NCI-H2029 treated with DMSO at 0.1 percent for 48 hours (cell line): ENCODE measurements at regions not wholly inside any gene's neighbourhood (a gene's known extent, or its start where the extent isn't known, plus 50 kb on each side); places are given as distances from the start of the nearest gene placed in this dataset.

Source experiments
- DNase-seq: peaks from one replicate; lab custom pipeline; 2025; lab: John Stamatoyannopoulos, UW

DNA sequence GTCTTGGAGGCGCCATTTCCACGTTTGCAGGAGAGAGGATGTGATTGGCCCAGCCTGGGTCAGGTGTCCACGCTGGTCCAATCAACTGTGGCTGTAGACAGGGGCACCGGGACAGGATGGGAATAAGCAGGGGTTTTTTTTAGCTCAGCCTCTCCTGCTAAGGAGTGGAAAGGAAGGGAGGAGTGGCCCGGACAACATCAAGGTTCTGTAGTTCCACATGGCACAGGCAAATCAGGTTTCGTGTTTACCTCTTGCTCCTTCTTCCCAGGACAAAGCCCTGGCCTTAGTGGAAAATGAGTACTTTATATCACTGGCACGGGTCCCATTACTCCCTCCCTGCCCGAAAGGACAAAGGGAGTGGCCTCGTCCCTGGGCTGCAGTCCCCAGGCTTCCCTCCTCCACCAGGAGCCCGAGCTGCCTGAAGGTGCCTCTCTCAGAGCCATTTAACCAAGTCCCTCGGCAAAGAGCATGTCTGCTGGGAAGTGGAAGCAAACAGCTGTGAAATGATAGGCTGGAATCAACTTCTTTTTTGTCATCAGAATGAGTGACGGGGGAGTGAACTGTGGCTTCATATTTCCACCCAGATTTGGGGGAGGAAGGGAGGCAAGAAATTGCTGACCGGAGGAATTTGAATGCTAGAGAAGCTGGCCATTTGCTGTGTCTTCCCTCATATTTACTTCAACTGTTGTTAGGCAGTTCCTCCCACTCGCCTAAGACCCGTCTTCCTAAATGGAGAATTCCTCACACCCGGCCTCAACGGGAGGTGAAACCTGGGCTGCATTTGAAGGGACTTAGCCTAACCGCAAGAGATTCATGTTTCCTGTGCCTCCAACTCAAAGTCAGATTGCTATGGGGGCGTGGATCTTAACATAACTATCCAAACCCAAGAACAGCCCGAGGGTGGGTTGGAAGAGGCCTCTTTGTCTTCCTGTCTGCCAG, 84.9 kb upstream of the SLC44A3 start:
- DNase-seq: no peak

DNA sequence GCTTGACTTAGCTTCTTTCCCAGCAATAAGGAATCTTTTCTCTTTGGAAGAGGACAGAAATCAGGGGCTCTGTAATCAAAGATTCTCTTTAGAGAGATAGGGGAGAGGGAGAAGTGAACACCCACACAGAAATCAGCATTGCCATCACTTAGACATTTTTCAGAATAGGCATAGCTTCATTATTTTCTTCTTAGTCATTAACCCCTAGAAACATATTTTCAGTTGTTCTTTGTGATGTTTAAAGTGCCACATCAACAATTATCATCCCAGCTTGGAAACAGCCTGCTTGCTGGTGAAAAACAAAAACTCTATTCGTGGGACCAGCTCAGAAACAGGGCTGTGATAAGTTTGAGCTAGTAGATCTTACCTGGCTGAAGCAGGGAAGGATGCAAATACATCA, 88.3 kb upstream of the SLC44A3 start:
- no peak for DNase-seq

DNA sequence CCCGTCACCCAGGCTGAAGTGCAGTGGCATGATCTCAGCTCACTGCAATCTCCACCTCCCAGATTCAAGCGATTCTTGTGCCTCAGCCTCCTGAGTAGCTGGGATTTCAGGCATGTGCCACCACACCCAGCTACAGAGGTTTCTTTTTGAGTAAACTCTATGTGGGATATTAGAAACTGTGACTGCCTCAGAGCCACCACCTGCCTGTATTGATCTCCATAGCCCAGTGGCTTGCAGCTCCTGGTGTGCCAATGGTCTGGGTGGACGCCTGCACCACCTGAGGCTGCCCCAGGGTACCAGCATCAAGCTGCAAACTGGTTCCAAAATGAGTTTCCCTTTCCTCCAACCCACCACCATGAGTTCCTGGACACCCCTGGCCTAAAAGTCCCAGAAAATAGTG, 89.7 kb upstream of the SLC44A3 start:
- no peak for DNase-seq

DNA sequence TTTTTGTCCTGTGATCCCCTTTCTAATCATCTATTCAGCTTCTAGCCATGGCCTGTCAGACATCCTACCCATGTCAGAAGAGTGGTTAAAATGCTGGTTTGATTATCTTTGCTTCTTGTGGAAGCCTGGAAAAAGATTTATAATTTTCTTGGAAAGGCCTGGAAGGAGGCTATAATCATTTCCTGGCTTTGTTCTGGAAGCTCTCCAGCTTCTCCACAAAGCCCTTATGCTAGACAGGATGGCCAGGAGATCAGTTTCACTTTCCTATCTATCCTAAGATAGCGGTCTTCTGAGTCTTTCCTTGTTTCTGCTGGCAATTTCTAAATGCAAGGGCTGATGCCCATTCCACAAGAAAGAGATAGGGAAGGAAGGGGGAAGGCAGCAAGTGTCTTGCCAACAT, 90.9 kb upstream of the SLC44A3 start:
- DNase-seq: no peak

DNA sequence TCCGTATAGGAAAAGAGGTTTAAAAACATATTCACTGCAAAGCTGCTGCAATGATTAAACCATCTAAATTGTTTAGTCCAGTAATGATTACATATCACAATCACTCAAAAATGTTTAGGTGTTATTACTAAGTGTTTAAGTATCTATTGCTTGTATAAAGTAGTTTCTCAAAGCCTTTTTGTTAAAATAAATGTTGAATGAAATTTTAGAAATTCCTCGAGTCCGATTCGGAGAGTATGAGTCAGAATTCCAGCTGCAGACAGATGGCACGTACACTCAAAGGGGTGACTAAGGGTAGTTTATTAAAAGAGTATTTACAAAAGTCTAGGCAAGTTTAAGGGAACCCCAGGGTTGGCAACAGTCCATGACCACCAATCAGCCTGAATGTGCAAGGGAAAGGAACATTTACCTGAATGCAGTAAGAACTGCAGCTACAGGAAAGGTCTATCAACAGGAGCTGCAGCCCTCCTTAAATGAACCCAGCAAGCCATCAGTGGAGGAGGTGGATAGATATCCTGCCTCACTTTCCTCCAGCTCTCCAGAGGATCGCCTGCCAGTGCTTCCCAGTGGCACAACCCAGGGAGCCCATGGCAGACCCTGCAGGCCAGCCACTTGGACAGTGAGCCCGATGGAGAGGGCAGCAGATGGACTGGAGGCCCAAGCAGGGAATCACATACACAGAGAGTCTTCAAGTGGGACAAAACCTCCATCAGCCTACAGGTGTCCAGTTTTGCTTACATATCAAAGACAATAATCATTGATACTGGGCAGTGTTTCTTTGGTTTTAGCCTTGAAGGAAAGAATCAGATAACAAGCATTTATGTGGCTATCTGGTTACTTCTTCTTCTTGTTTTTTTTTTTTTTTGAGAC, 92.1 kb upstream of the SLC44A3 start:
- no peak for DNase-seq

DNA sequence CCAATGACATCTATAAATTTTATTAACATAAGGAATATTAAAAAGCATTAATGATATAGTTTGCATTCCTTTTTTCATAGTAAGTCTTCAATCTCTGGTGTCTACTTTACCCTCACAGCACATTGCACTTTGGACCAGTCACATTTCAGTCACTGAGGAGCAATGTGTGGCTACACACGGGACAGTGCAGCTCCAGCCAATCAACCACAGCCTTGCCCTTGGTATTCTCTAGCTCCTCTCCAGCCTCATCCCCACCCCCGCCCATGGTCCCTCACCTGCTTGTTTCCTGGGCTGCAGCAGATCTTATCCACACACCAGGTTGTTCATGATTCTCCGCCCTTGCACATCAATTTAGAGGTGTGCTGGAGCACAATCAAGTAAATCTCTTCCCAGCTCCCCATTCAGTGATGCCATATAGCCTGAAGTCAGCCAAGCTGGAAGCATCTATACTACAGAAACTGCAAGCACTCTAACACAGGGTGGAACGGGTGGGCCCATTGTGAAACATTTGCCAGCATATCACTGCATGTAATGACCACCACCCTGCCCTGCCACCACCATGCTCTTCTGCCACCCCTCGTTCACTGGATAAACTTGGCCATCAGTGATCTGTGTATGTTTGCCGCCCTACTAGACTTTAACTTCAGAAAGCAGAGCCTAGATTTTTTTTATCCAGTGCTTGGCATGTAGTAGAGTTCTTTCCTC, 93.0 kb upstream of the SLC44A3 start:
- DNase-seq: no peak

DNA sequence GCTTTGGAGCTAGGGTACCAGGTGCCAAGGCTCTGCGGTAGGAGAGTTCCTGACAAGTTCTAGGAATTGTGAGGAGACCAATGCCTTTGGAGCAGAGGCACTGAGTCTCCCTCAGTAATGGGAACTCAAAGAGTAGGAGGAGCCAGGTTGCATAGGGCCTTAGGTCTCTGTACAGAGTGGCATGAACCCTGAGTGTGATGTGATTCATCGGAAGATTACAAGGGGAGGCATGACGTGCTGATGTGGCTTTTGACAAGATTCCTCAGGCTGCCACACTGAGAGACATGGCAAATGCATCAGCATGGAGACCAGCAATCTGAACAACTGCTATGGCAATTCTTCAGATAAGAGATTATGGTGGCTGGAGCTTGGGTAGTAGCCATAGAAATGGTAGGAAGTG, 94.6 kb upstream of the SLC44A3 start:
- no peak for DNase-seq

DNA sequence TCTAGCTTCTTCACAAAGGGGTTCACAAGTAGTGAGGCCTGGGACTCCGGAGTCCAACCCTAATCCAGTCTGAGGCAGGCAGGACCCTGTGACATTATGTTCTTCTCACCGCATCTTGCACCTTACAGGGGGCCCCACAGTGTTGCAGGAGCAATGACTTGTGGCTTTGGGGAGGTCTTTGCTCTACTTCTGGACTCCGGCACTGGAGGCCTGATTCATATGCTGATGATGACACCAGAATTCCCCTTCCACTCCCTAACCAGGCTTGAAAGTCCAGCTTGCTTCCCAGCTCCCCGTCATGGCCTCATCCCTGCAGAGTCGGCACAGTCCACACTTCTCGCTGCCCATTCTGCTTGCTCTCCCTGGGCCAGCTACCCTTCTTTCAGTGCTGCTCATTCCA, 96.3 kb upstream of the SLC44A3 start:
- DNase-seq: no peak

DNA sequence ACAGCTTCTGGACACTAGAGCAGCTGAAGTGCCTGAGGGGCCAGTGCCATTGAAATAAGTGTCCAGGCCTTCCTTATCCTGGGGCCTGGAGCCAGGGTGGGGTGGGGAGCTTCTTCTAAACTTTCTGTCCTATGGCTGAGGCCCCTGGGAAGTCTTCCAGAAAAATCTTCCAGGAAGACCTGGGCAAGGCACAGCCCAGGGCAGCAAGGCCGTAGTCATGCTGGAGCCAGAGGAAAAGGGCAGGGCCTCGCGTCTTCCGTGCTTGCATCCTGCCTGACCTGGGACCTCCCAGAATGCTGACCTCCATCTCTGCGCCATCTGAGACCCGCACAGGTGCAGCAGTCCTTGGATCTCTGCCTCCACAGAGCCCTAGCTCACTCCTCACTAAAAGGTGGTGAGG, 96.7 kb upstream of the SLC44A3 start:
- DNase-seq: no peak

DNA sequence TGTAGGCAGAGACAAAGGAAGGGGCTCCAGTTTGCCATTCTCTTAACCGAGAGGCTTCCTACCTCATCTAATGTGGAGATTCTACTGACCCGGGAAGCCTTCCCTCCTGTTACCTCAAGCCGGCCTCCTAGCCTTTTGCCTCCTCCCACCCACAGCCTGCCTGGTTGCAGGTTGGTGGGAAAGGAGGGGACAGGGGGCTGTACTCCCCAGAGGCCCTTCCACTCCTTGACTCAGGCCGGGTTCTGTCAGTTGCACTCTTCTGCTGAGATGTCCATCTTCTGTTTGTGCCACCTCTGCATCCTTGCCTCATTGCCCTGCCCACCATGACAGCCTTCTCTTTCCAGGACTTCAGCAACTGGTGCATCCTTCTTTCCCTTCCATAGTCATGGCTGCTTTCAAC, 98.0 kb upstream of the SLC44A3 start:
- DNase-seq: no peak

DNA sequence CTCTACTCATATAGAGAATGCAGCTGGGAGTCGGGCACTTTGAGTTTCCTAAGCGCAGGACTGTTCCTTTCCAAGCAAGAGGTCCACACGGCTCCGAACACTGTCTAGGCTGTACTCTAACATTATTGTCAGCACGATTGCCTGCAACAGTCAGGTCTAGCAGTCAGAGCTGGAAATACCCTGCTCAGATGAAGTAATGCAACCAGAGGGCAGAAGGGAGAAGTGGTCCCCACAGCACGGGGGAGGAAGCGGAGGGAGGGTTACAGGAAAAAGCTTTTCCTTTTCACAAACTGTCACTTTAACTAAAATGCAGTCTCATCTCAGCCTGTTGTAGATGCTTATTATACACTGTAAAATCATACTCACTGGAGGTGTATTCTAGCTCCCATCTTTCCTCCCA, 98.9 kb upstream of the SLC44A3 start:
- DNase-seq: no peak

DNA sequence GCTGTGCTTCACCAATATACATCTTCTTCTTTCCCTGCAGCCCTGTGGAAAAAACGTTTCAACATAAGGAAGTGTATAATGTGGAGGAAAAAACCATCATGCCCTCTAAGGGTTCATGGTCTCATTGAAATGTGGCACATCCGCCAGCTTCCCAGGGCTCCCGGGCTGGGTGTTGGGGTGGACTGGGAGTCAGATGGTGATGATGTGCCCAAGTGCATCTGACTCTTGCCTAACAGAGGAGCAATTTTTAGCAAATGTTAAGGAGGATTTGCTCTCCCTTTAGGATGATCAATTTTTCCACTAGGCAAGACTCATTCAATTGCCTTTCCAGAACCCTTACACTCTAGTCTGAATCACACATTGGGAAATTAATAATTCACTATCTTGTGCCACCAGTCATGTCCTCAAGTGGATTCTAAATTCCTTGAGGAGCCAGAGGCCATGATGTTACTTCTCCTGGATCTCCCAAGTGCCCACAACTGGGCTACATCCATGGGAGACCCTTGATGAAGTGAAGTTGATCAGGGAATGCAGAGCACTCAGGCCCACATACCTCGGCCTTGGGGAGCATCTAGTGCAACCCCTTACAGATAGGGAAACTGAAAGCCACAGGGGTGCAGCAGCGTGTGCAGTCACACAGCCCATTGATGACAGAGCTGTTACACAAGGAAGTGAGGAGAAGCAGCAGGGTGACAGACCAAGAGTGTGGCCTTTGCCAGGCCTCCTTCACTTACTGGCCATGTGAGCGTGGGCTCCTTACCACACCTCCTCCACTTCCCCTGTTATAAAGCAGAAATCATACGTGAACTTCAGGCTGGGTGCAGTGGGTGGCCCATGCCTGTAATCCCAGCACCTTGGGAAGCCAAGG, 100.0 kb upstream of the SLC44A3 start:
- no peak for DNase-seq

DNA sequence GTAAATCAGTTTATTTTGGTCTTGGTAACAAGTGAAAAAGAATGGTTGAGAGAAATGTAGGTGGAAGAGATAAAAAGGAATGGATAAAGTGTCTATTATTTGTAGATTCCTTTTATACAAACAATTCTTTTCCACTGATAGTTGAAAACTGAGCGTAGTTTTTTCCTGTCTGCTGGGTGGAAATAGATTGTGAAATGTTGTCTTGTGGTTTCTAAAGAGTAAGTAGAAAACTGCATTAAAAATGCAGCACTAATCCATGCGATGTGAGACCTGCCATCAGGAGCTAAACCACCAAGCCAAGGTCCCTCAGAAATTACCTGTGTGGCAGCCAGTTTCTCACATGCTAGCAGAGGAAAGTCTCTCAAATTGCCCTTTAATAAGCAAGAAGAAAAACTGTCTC, 103.2 kb upstream of the SLC44A3 start:
- DNase-seq: no peak

DNA sequence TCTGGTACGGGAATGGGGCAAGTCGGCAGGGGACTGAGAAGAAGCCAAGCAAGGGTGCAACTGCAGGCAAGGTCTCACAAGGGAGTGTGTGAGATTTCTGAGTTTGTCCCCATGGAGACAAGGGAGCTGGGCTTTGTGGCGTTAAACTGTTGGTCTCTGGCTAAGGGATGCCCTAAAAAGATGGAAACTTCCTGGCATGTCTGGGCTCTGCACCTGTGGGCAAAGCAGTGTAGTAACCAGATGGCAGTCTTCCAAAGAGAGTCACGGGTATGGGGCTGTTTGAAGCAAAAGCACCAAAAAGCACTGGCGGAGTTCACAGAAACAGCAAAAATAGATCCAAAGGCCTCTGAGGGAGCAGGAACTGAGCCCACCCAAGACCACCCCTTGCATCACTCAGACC, 104.8 kb upstream of the SLC44A3 start:
- DNase-seq: no peak

DNA sequence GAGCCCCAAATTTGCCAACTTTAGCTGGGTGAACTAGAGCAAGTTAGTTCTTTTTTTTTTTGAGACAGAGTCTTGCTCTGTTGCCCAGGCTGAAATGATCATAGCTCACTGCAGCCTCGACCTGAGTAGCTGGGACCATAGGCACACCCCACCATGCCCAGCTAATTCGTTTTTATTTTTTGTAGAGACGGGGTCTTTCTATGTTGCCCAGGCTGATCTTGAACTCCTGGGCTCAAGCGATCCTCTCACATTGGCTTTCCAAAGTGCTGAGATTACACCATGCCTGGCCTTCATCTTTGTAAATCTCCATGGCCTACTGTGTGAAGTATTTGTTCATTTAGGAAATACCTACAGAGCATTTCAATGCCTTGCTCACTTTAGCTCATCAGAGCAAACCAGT, 105.6 kb upstream of the SLC44A3 start:
- DNase-seq: no peak

DNA sequence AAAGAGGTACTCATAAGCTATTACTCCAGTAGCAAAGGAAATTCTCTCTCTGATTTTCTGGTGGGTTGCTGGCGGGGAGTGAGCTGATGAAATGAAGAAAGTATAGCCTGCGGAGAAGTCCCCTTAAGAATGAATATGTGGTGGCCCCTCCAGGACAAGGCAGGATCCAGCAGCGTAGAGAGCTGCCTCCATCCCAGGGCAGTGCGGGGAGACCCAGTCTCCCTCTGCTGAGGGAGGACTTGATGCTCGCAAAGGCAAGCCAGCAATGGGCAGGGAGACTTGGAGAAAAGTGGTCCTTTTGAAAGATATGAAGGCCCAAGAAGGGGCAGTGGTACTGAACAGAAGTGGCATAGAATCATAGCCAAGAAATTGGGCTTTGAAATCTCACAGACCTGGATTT, 106.0 kb upstream of the SLC44A3 start:
- no peak for DNase-seq

DNA sequence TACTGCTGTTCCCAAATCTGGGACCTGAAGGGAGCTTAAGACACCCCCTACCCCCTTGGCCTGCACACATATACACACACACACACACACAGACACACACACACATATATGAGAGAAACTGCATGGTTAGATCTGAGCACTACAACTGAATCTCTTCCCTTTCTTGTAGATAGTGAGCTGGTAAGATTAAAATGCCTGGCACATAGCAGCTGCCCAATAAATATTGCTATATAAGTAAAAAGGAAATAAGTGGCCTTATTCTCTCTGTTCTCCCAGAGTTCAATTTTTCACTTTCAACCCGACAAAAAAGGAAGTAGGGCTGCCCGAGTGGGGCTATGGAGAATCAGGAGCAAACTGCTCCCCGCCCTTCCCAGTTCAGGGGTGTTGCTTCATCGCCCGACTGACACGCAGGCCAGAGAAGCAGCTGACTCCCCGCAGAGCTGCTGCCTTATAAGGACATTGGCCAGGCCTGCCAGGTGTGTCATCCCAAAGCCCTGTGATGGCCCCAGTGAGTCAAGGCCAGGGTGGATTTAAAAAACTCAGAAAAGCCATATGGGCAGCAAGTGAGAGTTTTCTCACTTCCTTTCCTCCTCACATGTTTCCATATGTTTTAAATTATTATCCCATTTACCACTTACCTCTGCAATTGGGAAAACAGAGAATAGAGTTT, 106.5 kb upstream of the SLC44A3 start:
- DNase-seq: no peak

DNA sequence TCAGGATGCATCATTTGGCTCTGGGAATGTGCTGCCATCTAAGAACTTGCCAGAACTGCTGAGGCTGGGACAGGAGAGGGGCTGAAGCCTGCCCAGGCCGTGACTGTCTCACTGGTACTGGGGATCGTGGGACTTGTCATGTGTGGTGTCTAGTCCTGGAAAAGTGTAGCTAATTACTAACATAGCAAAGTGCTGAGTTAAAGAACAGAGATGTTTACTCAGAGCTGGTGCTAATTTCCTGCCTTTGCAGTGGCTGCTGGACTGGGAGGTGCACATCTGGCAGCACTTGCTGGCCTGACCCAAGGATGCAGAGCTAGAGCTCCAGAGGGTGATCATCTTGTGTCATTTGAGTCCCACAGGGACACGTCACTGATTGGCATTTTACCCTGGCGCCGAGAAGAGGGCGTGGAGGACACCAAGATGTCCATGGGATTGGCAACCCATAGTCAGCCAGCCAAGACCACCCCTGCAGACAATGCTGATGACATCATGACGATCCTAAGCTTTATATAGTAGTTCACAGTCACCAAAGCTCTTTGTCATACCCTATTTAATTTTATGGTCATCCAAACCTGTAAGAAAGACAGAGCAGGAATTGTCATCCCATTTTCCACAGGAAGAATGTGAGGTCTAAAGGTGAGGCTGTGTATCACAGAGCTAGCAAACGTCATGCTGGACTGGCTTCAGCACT, 110.1 kb upstream of the SLC44A3 start:
- DNase-seq: no peak

DNA sequence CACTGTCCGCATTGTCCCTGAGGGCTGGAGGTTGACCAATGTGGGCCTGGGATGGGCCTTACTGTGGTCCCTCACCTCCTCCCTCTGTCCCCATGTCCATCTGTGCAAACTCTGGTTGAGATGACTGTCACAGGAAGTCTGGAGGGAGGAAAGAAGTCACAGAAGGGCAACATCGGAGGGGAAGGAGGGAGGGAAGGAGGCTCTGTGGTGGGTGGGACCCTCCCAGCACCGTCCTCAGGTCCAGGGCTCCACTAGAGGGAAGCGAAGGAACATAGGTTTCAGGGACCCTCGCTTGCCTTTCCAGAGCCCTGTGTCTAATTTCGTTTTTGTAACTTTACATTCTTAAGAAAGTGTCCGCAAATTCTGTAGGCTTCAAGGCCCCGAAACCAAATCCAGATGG, 111.3 kb upstream of the SLC44A3 start:
- DNase-seq: no peak

DNA sequence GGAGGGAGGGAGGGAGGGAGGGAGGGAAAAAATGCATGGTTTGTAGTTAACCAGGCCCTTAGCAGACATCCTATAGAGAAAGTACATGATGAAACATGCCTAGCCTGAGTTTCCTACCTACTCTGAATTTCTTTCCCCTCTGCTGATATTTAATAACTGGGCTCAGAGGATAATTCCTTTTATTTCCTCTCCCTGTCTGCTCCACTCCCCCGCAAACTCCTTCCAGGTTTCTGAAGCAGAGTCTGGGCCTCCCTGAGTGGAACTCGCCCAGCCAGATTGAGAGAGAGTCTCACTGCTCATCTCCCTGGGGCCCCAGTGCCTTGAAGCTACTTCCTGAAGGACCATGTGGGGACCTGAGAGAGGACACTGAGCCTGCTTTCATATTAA, 111.9 kb upstream of the SLC44A3 start:
- DNase-seq: no peak
